Right lobe of liver (tissue), 6 donors: ENCODE measurements at regions not wholly inside any gene's neighbourhood (a gene's known extent, or its start where the extent isn't known, plus 50 kb on each side); places are given as distances from the start of the nearest gene placed in this dataset.

Experiments
- ATAC-seq, 4 donors: fragments of 200-7000 bp; cut with Tn5 transposase; one replicate each; pipeline ENCODE4 v1.9.1; 2020; ENCODE audit warnings: mild to moderate bottlenecking in 4 of 4, moderate library complexity in 4 of 4
- DNase-seq, 3 donors: peaks; one replicate each; pipeline ENCODE4 v3.0.0-alpha.2; 2020
- H3K27ac ChIP-seq, 3 donors: fragments of 200-600 bp; one replicate each; pipeline ENCODE4 v1.8.0; 2022
- H3K27me3 ChIP-seq, 2 donors: fragments of 200-600 bp; one replicate each; pipeline ENCODE4 v1.8.0; 2022
- H3K36me3 ChIP-seq, 4 donors: fragments of 200-600 bp; sonication (generic) in 1 of 4; one replicate each; pipeline versions ENCODE4 v1.5.1 to v1.8.0; 2017 to 2022; ENCODE audit warnings: control low read depth in 1 of 4
- H3K4me1 ChIP-seq, 4 donors: fragments of 200-600 bp; sonication (generic) in 1 of 4; one replicate each; pipeline versions ENCODE4 v1.5.1 to v1.8.0; 2017 to 2022; ENCODE audit warnings: control low read depth in 1 of 4
- H3K4me3 ChIP-seq, 3 donors: fragments of 200-600 bp; one replicate each; pipeline ENCODE4 v1.8.0; 2022
- H3K9me3 ChIP-seq, 4 donors: fragments of 200-600 bp; sonication (generic) in 1 of 4; one replicate each; pipeline versions ENCODE4 v1.5.1 to v1.8.0; 2017 to 2022; ENCODE audit warnings: control low read depth in 1 of 4
- POLR2A ChIP-seq: fragments of 450-650 bp; IDR thresholded peaks from one replicate; pipeline ENCODE4 v1.6.1; 2017; ENCODE audit warnings: antibody characterized with exemption, mild to moderate bottlenecking
- WGBS: methylation state at CpG from one replicate; pipeline ENCODE4 v1.1.6; 2018; ENCODE audit warnings: low coverage, low lambda C conversion rate; ENCODE audit not compliant: insufficient coverage; ENCODE audit errors: missing lambda C conversion rate; 5-methylcytosine and 5-hydroxymethylcytosine counted together
- intact Hi-C, 2 donors: fragments of 100-400 bp; cut with DNase I; formaldehyde crosslinking; loops; one replicate each; pipeline versions ENCODE4 v1.11.2 to v1.14.1; 2022
- TF ChIP-seq, protein P1 (sequence below), 4 donors: fragments of 200-600 bp in 3 of 4; fragments of 450-650 bp in 1 of 4; IDR thresholded peaks; one replicate each; pipeline versions ENCODE4 v1.5.1 to v1.8.0; 2016 to 2022; ENCODE audit warnings: antibody characterized with exemption in 4 of 4, mild to moderate bottlenecking in 2 of 4
- donor health status: DM: no; HTN: yes; CAD: no.
- donor health status: DM: no; HTN: no; CAD: no.
- donor health status: DM: no; HTN: no; CAD: no.
- donor health status: DM: no; HTN: yes; CAD: no.
- donor health status: DM: no; HTN: yes; CAD: no.

DNA sequence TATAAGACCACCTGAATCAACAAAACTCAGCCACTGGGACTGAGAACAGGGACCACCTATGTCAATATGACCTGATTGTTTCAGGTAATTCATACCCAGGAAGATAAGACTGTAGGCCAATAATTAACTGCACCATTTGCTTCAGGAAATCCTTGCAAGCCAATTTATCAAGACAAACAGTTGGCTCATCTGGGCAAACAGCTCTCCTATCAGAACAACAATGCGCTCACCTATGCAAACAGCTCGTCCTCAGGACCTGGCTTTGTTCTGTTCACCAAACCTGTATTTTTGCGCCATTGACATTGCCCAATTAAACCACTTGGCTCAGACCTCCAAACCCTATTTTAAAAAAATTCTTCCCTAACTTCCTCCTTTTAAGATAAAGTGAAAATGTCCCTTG is 92.3 kb upstream of the MARCHF11 start:
- H3K27ac ChIP-seq = no peak overlapping the region
- intact Hi-C loops = no loop called here

DNA sequence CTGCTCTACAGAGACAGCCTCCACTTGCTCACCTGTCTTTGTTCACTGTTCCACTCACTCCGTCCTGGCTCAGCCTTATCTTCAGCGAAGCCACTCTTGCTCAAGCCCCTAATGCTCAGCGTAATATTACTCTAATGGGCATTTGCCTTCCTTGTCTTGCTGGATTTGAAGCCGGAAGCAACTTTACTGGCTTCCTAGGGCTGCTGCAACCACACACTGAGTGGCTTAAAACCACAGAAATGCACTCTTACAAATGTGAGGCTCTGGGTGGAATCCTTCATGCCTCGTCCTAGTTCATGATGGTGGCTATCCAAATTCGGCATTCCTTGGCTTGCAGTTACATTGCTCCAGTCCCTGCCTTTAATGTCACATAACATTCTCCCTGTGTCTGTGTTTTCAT is 85.5 kb upstream of the MARCHF11 start:
- Histone ChIP-seq H3K9me3 (no peaks in the 10 kb centered on the region), H3K4me3 (no peak overlapping the region), H3K36me3 (no peaks in the 10 kb centered on the region), H3K4me1 (no peaks in the 10 kb centered on the region), H3K27ac (no peak overlapping the region), H3K27me3 (no peaks in the 10 kb centered on the region)
- intact Hi-C loops = no loop called here
- WGBS = 65% methylated on average over 5 of the region's 6 CpGs
- DNase-seq = no peak
- TF ChIP-seq POLR2A = no peak
- TF ChIP-seq, protein P1, sequence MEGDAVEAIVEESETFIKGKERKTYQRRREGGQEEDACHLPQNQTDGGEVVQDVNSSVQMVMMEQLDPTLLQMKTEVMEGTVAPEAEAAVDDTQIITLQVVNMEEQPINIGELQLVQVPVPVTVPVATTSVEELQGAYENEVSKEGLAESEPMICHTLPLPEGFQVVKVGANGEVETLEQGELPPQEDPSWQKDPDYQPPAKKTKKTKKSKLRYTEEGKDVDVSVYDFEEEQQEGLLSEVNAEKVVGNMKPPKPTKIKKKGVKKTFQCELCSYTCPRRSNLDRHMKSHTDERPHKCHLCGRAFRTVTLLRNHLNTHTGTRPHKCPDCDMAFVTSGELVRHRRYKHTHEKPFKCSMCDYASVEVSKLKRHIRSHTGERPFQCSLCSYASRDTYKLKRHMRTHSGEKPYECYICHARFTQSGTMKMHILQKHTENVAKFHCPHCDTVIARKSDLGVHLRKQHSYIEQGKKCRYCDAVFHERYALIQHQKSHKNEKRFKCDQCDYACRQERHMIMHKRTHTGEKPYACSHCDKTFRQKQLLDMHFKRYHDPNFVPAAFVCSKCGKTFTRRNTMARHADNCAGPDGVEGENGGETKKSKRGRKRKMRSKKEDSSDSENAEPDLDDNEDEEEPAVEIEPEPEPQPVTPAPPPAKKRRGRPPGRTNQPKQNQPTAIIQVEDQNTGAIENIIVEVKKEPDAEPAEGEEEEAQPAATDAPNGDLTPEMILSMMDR (IDR thresholded peaks at IDR 0.05) = no peak
- no peak for ATAC-seq

More for the DNA sequence above, 92.3 kb upstream of the MARCHF11 start:
- Histone ChIP-seq H3K36me3 (no peaks in the 10 kb centered on the region), H3K27me3 (no peaks in the 10 kb centered on the region), H3K9me3 (no peaks in the 10 kb centered on the region), H3K4me1 (no peaks in the 10 kb centered on the region), H3K4me3 (no peak overlapping the region)
- no peak for TF ChIP-seq POLR2A
- TF ChIP-seq, protein P1 (IDR thresholded peaks at IDR 0.05) = no peak
- ATAC-seq (peak in 2 of 4 donors; percentile 40 to 51), DNase-seq (no peak)
- 9% methylated on average over 3 of the region's 3 CpGs for WGBS

DNA sequence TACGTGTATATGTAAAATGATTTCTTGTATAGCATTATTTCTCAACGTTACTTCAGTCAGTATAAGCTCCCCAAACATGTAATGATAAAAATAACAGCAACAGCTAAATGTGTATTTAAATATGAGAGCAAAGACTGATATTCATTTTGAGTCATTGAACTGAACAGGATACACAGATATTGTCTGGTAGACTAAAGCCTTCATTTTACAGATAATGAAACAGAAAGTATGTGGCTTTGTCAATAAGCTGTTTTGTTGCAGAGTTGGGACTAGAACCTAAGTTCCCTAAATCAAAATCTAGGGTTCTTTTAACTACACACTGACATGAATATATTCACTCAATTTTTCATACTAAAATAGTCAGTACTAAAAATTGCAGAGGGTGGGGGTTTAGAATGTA is 80.4 kb upstream of the MARCHF11 start:
- Histone ChIP-seq H3K9me3 (no peaks in the 10 kb centered on the region), H3K36me3 (no peaks in the 10 kb centered on the region), H3K27ac (no peak overlapping the region), H3K27me3 (no peaks in the 10 kb centered on the region), H3K4me1 (no peaks in the 10 kb centered on the region), H3K4me3 (no peak overlapping the region)
- DNase-seq = no peak
- intact Hi-C loops = no loop called here
- WGBS = 32% methylated on average over 2 of the region's 2 CpGs
- TF ChIP-seq, protein P1 (IDR thresholded peaks at IDR 0.05) = no peak
- TF ChIP-seq POLR2A = no peak
- no peak for ATAC-seq

DNA sequence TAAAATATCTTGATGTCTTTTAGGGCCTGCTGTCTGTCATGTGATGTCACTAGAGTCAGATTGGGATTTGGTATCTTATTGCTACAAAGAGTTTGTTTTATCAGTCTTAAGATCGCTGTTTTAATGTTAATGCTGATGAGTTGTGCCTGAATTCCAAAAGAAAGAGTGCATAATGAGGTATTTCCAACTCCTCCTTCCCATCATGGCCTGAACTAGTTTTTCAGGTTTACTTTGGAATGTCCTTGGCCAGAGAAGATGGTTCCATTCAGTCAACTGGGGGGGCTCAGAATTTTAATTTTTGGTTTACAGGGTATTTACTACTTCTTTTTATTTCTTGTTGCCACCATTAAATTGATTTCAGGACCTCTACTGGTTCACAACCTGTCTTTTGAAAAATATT is 74.3 kb upstream of the MARCHF11 start:
- Histone ChIP-seq H3K36me3 (no peaks in the 10 kb centered on the region), H3K27ac (no peak overlapping the region), H3K4me3 (no peak overlapping the region), H3K9me3 (no peaks in the 10 kb centered on the region), H3K4me1 (no peaks in the 10 kb centered on the region), H3K27me3 (no peaks in the 10 kb centered on the region)
- 56% methylated on average over 1 of the region's 1 CpG for WGBS
- ATAC-seq (no peak), DNase-seq (no peak)
- intact Hi-C loops = no loop called here
- TF ChIP-seq, protein P1 (IDR thresholded peaks at IDR 0.05) = no peak
- TF ChIP-seq POLR2A = no peak

DNA sequence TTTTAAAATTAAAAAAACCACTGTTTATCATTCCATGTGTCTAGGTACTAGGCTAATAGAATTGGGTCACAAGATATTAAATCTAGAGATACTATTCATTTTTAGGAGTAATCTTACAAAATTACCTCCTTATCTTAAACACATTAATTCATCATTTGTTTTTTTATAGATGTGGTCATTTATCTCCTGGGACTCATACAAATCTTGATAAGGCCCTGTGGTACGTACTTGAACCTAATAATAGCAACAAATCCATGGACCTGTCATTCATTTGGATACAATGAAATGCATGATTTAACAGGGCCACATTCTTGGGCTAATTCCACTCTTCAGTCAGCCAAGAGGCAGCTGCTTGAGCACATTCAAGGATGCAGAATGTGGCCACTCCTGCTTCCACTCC is 66.4 kb upstream of the MARCHF11 start:
- ATAC-seq (no peak), DNase-seq (no peak)
- Histone ChIP-seq H3K27ac (no peak overlapping the region), H3K27me3 (no peaks in the 10 kb centered on the region), H3K4me1 (no peaks in the 10 kb centered on the region), H3K36me3 (no peaks in the 10 kb centered on the region), H3K9me3 (no peaks in the 10 kb centered on the region), H3K4me3 (no peak overlapping the region)
- intact Hi-C loops = no loop called here
- TF ChIP-seq, protein P1 (IDR thresholded peaks at IDR 0.05) = no peak
- no peak for TF ChIP-seq POLR2A
- 11% methylated on average over 1 of the region's 1 CpG for WGBS
